Epithelial cell of prostate (primary cell): ENCODE measurements at regions not wholly inside any gene's neighbourhood (a gene's known extent, or its start where the extent isn't known, plus 50 kb on each side); places are given as distances from the start of the nearest gene placed in this dataset.
"Not testable (repeated sequence)": the region's sequence is repeated elsewhere in the genome, so short reads cannot be mapped to it uniquely, and the experiment has no call there.

ENCODE experiments used
- DNase-seq: peaks from one replicate; pipeline ENCODE4 v3.0.0-alpha.2; 2011; ENCODE audit warnings: low read depth, low spot score
- H3K27ac ChIP-seq: fragments of 450-650 bp; 2 replicates; pipeline ENCODE4 v1.5.1; 2017; ENCODE audit warnings: mild to moderate bottlenecking

DNA sequence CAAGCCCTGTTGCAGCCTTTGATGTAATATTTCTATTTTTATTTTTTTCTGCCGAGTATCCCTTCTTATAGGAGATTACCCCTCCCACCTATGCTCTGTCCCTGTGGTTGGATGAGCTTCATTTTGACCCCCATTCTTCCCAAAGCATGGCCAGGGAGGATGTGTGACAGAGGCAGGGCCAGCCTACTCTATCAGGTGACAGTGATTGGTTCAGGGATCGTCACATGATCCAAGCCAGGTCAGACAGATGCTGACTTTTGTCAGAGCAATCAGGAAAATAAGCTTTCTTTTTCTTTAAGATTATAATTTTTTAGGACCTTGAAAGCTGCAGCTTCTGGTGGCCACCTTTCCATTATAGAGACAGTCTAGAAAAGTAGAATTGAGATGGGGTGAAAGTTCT lies 314.3 kb downstream of the NUP35 start:
- DNase-seq: no peak
- no peak overlapping the region for H3K27ac ChIP-seq

DNA sequence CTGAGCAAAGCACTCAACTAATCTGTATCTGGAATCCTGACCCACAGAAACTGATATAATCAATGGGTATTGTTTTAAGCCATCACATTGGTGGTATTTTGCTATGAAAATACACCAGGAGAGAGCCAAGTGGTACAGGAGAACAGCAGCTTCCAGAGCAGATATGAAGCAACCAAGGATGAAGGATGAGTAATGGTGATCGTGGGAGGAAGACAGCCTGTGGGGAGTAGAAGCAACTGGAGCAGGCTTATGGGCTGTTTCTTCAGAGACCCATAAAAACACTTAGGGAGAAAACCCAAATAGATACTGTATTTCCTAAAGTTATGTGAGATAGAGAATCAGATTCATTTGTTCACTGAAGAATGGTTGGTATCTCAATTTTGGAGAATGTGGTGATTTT lies 330.8 kb downstream of the NUP35 start:
- H3K27ac ChIP-seq: no peak overlapping the region
- no peak for DNase-seq

DNA sequence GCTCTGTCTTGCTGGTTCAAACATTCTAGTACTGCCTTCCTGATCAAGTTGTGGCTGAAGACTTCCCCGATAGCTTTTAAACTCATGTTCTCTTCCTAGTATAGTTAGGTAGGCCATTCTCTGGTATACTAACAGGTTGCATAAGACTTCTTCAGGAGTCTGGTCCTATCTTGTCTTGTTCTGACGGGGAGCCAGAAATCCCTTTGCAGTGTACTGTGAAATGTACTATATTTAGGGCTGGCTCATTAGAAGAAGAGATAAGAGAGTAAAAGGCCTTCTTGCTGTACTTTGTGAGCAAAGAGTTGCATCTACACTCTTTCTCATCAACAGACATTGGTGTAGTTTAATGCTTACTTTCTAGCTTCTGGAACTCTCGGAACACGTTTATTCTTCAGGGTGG lies 331.9 kb downstream of the NUP35 start:
- DNase-seq: no peak
- H3K27ac ChIP-seq: no peak overlapping the region

DNA sequence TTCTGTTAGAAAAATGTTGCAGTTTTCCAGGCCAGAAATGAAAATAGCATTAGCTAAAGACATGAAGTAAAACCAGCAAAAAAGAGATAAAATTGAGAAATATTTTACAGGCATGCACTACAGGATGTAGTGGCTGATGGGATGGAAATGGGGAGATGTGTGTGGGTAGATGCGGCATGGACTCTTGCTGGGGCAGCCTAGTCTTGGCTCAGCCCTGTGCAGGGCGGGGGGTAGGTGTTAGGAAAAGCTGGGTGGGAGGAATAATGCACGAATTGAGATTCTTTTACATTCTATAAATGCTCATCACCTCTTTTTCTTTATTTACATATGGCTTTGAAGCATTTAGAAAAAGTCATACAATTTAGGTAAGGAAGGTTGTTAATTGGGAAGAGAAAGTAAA lies 334.2 kb downstream of the NUP35 start:
- no peak overlapping the region for H3K27ac ChIP-seq
- no peak for DNase-seq

DNA sequence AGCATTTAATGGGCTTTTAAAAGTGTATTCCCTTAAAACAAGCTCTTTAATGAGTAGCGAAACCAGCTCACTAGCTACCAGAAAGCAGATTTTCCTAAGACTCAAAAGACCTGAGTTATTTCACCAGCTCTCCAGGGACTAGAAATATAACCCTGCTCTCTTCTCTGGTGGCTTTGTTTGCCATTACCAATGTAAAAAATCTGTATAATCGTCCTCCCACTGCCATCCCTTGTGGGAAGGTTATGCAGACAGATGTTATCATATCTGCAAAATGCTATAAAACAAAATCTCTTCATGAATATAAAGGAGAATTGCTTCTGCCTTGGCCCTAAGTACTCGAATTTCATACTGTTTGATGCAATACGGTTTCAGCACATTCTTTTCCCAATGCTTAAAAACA lies 335.2 kb downstream of the NUP35 start:
- H3K27ac ChIP-seq: no peak overlapping the region
- no peak for DNase-seq

DNA sequence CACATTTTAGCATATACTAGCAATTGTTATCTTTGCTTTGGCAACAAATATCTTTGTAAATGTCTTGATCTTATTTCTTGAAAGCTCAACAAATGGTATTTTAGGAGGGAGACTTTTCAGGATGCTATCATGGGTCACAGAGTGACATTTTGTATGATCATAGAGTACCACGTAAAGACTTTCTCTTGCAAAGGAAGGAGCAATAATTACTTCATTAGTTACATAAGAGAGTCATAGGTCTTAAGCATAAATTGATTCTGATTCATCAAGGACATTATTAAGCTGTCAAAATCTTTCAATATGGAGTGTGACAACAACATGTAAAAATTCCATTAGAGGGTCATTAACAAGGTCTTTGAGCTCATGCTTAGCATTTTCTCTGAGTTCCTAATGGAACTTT lies 339.6 kb downstream of the NUP35 start:
- no peak overlapping the region for H3K27ac ChIP-seq

DNA sequence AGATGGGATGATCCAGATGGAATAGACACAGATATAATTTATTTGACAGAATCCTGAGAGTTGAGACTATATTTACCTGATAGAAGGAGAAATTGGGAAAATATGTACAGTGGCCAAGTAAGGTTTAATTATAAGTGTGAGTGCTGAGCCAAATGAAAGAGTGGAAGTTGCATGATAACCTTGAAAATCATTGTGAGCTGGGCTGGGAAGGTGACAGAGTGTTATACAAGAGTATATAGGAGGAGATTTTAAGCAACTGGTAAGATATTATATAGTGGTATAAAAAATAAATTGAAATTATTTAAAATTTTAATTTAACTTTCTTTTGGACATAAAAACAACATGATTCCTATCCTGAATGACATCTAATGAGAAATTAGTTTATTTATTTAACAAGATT lies 340.8 kb downstream of the NUP35 start:
- H3K27ac ChIP-seq: no peak overlapping the region
- DNase-seq: no peak

More for the DNA sequence above, 339.6 kb downstream of the NUP35 start:
- no peak for DNase-seq

DNA sequence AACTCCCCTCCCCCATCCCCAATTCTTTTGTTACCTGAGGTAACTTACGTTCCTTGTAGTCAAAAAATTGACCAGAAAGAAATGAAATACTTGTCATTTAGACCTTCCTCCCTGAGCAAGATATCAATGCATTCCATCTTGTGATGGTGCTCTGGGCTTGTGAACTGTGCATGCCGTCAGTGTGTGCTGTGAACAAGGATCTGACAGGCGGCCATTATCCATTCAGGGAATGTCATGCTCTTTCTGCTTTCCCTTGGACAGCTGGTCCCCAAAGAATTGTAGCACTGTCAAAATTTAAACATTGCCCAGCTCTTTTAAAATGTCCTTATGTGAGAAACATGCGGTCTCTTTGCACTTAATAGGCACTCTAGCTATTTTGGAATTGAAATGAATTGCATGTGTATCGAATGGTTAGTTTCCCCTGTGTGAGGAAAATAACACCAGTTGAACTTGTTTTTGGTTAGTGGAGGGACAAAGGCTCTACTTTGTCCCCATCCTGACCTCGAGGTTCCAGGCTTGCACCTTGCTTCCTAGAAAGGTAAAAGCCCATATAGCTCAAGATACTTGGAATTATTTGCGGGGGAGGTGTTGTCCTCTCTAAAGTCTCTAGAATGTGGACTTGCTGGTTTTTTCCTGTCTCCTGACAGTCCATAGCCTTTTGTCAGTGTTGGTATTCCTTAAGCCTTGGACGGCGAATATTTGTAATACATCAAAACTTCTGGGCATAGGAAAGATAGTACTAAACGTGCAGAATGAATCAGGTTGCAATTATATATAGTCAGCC lies 350.9 kb downstream of the NUP35 start:
- no peak for DNase-seq

DNA sequence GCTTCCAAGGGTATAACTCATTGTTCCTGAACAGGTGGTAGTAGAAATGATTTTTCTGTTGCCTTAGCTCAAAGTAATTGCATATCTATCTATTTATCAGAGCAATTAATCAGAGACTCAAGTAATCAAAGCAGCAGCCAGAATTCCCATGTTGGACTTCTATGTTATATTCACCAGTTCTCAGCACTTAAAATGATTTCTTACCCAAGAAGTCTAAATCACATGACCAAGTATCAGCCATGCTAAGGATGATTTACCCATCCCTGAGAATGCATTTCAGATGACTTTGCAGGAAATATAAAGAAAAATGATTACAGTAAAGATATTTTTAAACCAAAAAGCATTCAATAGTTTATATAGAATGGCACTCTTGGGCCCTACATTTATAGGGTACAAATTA lies 352.2 kb downstream of the NUP35 start:
- no peak overlapping the region for H3K27ac ChIP-seq
- DNase-seq: no peak

More for the DNA sequence above, 350.9 kb downstream of the NUP35 start:
- no peak overlapping the region for H3K27ac ChIP-seq

DNA sequence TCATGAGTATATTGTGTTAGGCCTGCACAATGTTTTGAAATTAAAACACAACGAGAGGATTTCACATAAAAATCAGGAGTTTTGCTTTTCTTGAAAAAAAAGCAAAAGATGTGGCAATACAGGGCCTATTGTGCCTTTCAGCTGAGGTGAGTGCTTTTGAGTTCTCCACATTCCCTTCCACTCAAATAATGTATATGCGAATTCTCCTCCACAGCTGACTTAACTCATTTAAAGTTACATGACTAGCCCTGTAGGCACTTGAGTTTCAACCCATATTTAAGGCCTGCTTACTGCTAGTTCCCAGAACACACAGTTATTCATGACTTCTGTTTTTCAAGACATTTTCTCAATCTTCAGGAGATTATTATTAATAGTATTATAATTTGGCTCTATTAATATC lies 353.1 kb downstream of the NUP35 start:
- no peak for DNase-seq
- no peak overlapping the region for H3K27ac ChIP-seq

DNA sequence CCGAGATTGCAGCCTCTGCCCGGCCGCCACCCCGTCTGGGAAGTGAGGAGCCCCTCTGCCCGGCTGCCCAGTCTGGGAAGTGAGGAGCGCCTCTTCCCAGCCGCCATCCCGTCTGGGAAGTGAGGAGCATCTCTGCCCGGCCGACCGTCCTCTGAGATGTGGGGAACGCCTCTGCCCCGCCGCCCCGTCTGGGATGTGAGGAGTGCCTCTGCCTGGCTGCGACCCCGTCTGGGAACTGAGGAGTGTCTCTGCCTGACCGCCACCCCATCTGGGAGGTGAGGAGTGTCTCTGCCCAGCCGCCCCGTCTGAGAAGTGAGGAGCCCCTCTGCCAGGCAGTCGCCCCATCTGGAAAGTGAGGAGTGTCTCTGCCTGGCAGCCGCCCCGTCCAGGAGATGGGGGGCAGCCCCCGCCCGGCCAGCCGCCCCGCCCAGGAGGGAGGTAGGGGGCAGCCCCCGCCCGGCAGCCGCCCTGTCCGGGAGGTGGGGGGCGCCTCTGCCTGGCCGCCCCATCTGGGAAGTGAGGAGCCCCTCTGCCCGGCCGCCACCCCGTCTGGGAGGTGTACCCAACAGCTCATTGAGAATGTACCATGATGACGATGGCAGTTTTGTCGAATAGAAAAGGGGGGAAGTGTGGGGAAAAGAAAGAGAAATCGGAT lies 354.8 kb downstream of the NUP35 start:
- H3K27ac ChIP-seq, DNase-seq: not testable (repeated sequence)

DNA sequence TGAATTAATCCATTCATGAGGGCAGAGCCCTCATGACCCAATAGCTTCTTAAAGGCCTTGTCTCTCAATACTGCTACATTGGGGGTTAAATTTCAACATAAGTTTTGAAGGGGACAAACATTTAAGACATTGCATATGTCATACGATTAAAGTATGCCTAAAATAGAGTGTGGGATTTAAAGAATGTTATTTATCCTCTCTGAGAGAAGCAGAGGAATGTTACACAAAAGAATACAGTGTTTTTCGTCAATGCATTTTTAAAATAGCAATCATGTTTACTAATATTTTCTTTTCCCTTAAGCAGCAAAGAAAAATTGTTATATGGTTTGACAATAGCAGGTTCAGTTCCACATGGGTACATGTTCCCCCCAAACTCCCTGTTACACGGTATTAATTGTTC lies 363.1 kb downstream of the NUP35 start:
- no peak for DNase-seq
- H3K27ac ChIP-seq: no peak overlapping the region

DNA sequence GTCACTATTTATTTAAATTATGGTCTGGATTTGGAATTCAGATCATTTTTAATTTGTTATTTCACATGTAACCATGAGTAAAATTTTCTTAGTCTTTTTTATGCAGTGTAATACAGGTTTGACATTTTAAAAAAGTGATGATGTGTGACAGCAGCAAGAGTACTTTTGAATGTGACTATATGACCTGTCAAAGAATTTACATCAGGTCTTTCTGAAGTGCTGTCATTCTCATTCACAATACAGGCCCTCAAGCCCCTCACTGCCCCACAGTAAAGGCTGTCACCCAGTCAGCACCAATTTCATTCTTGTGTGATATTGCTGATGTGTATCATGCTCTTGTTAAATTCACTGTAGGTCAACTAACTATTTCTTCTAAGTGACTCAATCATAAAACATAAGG lies 364.2 kb downstream of the NUP35 start:
- DNase-seq: no peak
- H3K27ac ChIP-seq: no peak overlapping the region

DNA sequence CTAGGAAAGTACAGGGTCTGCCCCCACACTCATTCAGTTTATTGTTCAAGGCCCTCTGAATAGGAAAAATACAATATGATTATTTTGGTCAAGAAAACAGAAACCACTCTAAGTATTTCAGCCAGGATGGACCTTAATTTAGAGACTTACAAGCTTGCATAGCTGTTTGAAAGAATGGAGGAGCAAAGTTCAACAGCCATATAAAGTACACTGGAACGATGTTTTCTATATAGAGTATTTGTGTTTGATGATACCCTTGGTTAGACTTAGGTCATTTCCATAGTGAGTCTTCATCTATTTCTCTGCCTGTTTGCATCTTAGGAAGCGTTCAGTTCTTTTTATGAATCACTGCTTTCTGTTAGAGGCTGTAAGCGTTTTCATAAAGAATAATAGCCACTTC lies 366.2 kb downstream of the NUP35 start:
- DNase-seq: no peak
- H3K27ac ChIP-seq: no peak overlapping the region

DNA sequence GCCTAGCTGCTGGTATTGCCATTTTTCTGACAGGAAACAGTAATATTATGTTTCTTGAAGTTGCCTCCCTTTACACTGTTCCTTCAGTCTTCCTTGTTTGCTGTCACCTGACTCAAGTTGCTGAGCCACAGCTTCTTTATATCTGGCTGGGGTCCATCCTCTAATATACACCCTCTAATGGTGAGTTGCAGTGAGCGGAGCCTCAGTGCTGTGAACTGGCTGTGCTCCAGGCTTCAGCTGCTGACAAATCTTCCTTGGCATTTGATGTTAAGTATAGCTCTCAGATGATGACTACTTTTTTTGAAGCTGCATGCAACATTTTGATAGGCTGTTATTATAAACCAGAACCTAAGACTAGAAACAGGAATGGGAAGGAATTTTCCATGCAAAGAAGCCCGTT lies 366.7 kb downstream of the NUP35 start:
- peak; percentile 10 for DNase-seq
- no peak overlapping the region for H3K27ac ChIP-seq

DNA sequence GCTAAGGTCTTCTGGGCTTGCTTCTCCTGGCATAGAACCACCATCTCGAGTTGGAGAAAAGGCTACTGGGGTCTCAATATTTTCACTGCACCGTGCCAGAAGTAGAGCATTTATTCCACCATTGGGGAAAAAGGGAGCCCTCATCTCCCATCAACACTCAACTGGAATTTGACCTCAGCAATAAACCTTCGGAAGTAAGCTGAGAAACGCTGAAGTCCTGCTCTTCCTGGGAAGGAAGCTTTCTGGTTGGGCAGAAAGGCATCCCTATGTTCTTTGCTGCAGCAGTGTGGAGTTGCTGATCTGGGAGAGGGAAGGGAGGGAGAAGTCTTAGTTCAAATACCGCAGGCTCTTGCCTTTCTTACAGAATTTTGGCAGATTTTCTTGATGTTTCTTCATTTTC lies 368.8 kb downstream of the NUP35 start:
- no peak for DNase-seq
- H3K27ac ChIP-seq: no peak overlapping the region

DNA sequence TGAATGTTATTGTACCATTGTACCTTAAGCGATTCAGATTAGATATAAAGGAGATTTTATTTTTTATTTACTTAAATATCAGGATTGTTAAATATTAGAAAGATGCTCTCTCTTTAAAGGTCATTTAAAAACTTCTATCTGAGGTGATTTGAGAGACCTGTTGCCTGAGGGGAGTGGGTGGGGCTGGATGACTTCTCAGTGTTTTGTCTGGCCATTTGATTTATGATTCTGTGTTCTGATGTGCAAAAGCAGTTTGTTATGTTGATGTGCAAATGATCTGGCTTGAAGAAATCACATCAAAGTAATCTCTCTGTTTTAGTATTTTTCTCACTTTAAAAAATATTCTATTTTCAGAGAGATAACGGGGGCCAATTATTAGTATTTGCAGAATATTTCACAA lies 370.8 kb downstream of the NUP35 start:
- DNase-seq: no peak
- no peak overlapping the region for H3K27ac ChIP-seq

DNA sequence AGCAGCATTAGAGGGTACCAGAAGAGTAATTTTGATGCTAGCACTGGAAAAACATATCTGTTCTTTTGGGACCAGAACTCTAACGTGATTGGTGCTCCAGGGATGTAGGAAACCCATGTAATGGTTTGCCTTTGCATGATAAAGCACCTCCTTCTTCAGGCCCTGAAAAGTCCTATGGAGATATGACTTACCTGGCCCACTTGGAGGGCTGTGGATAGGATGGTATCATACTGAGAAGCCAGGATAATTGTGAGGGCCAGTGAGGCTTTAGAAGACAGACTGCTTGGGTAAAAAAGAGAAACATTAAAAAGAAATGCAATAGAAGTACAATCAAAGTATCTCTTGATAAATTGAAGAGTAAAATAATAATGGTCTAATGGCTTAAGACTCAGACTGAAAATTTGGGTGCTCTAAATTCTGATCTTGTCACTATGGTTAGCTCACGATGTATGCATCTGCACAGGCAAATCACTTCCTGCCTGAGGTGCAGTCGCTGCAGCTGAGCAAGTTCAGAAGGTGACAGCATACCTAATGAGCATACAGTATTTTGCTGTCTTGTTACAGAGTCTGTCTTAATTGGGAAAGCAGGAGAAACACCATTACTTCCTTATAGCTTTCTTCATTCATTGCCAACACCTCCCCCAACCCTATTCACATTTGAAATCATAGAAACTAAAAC lies 371.5 kb downstream of the NUP35 start:
- no peak for DNase-seq
- H3K27ac ChIP-seq: no peak overlapping the region

DNA sequence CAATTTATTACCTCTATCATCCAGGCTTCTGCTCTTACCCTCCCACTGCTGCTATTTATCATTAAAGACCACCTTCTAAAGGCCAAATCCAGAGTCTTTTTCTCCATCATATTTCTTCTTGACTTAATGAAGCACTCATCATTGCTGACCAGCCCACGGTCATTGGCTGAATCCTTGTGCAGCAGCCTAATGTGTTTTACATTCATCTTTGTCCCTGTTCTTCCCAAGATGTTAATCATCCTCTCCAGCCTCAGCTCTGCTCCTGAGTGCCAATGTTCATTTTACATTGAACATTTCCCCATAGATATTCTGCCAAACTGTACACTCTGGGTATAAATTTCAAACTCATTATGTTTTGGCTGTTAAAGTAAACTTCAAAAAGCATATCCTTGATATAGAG lies 373.6 kb downstream of the NUP35 start:
- DNase-seq: no peak
- H3K27ac ChIP-seq: no peak overlapping the region

DNA sequence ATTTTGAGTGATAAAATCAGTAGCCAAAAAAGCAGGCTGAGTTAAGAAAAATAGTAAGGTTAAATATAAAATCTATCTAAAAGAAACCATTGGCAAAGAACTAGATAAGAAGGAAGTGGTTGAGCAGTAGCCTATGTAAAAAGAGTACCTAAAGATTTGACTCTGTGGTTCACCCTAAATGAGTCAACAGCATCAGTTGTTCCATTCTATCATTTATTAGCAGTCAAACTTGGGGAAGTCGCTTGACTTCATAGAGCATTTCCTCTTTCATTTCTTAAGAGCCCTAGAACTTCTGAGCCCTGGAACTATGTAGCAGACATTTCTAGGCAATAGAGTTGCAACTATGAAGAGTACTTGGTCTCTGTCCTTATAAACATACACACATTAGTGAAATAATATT lies 381.7 kb downstream of the NUP35 start:
- DNase-seq: no peak
- H3K27ac ChIP-seq: no peak overlapping the region

DNA sequence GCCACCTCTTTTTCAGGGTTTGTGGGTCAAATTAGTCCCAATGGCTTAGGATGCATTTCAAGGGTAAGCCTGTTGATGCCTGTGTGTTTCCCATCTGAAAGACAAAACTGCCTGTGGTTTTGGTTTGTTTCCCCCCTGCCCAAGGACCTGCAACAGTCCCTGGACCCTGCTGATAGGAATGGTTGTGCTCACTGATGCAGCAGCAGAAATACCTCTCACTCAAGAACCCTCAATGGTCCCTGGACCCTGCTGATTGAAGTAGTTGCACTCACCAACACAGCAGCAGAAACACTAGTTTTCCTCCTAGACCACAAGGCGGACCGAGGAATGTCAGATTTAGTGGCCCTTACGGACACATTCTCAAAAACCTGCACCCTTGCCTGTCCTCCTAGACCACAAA lies 386.9 kb downstream of the NUP35 start:
- DNase-seq: no peak
- H3K27ac ChIP-seq: no peak overlapping the region
